ENCODE measurements at regions not wholly inside any gene's neighbourhood (a gene's known extent, or its start where the extent isn't known, plus 50 kb on each side); places are given as distances from the start of the nearest gene placed in this dataset.

DNA sequence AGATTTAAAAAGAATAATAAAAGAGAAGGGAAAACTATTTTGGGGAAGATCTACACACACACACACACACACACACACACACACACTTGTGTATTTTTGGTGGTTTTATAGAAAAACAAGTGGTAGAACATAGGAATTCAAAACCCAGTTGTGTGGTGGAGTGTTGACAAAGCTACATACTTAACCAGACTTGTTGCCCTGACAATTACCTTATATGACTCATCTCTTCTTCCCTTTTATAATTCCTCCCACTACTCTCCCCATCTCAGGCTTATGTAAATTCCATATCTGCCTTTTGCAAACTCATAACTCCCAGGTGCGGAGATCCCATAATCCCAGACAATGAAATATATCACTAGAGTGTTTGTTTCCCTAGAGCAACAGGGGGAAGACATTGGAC is 873.7 kb downstream of the NXPH1 start:
- TF ChIP-seq, protein P1, sequence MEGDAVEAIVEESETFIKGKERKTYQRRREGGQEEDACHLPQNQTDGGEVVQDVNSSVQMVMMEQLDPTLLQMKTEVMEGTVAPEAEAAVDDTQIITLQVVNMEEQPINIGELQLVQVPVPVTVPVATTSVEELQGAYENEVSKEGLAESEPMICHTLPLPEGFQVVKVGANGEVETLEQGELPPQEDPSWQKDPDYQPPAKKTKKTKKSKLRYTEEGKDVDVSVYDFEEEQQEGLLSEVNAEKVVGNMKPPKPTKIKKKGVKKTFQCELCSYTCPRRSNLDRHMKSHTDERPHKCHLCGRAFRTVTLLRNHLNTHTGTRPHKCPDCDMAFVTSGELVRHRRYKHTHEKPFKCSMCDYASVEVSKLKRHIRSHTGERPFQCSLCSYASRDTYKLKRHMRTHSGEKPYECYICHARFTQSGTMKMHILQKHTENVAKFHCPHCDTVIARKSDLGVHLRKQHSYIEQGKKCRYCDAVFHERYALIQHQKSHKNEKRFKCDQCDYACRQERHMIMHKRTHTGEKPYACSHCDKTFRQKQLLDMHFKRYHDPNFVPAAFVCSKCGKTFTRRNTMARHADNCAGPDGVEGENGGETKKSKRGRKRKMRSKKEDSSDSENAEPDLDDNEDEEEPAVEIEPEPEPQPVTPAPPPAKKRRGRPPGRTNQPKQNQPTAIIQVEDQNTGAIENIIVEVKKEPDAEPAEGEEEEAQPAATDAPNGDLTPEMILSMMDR (IDR thresholded peaks at IDR 0.05; ENCODE audit: borderline replicate concordance, extremely low read depth, low read length, poor library complexity, severe bottlenecking) = no peak
- TF ChIP-seq EZH2 (IDR thresholded peaks at IDR 0.05; ENCODE audit: borderline replicate concordance, low read depth, low read length, severe bottlenecking) = no peak
